ENCODE measurements at regions not wholly inside any gene's neighbourhood (a gene's known extent, or its start where the extent isn't known, plus 50 kb on each side); places are given as distances from the start of the nearest gene placed in this dataset.
"Not testable (repeated sequence)": the region's sequence is repeated elsewhere in the genome, so short reads cannot be mapped to it uniquely, and the experiment has no call there.

DNA sequence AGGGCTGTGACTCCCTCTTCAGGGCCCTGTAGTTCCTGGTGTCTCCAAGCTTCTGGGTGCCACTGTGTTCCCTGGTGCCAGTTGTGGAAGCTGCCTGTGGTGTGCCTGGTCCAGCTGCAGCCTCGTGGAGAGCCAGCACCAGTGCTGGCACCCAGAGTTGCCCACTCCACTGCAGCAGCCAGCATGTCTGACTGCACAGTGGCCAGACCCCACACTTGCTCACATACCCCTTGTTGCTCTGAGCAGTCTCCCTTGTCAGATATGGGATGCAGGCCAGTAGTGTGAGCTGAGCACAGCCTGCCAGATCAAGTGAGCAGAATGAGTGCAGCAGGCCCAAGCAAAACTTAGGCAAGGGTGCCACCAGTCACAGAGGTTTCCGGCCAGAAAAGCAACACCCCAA, 108.6 kb downstream of the ZMAT1 start:
- no peak for DNase-seq

DNA sequence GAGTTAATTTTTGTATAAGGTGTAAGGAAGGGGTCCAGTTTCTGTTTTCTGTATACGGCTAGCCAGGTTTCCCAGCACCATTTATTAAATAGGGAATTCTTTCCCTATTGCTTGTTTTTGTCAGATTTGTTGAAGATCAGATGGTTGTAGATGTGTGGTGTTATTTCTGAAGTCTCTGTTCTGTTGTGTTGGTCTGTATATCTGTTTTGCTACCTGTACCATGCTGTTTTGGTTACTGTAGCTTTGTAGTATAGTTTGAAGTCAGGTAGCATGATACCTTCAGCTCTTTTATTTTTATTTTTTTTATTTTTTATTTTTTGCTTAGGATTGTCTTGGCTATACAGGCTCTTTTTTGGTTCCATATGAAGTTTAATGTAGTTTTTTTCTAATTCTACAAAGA, 114.1 kb downstream of the ZMAT1 start:
- DNase-seq: not testable (repeated sequence)

DNA sequence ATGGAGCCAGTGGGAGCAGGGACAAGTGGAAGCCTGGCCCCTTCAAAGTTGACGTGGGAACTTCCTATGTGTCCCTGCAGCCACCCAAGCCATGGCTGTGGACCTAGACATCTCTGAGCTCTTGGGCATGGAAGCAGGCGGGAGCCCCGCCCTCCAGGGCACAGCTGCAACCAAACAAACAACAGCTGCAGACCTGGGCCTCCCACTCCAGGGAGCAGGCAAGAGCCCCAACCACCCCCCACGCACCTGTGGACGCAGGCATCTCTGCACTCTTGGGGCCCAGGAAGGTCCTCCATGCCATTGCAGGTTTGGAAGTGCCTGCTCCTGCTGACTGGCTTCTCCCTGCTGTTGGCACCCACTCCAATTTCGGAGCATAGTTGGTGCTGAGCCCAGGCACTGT, 118.6 kb downstream of the ZMAT1 start:
- no peak for DNase-seq

DNA sequence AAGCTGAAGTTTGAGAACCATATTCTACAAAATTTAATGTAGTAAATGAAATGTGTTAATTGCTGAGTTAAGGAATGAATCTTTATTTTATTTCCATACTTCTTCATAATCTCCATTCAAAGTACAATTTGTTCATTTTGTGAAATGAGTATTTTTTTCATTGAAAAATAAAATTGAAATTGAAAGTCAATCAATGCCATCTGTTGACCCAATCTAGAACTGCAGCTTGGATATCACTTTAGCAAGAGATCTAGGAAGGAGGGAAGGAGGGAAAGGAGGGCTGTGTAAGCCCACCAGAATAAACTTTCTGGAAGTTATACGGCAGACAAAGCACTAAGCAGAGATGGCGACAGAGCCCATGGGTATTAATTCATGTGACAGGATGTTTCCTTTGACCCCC, 128.4 kb downstream of the ZMAT1 start:
- DNase-seq: peak in 1 of 2 donors; percentile 3

DNA sequence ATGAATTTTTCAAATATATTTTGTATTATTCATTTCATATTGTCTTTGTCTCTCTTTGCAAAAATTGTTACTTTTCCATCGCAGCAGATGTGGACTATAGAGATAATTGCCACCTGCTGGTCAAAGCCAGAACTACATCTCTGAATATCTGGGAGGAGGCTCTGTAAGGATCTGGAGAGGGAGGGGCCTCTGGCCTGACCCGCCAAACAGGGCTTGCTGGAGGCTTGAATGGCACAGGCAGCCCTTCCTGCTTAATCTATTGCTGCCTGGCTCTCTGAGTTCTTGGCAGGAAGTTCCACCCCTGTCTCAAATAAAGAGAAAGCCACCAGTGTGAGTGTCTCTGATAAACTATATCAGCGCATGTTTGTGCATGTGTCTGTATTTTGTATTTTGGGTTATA, 132.4 kb downstream of the ZMAT1 start:
- peak; percentile 79 to 97 for DNase-seq

DNA sequence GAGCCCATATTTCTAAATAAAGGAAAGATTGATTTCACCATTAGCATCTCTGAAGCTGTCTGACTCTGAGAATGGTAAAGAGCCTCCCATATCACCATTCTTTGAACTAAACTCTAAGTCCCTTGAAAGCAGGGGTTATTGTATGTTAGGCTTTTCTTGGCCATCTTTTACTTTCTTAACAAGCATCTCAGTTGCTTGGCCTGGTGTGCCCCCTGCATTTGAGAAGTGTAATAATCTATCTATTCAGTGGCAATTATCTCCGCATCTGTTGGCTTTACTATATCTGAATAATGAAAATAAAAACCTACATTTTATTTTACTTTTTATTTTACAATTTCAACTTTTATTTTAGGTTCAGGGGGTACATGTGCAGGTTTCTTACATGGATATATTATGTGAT, 128.3 kb upstream of the ARMCX2 start:
- DNase-seq: no peak

DNA sequence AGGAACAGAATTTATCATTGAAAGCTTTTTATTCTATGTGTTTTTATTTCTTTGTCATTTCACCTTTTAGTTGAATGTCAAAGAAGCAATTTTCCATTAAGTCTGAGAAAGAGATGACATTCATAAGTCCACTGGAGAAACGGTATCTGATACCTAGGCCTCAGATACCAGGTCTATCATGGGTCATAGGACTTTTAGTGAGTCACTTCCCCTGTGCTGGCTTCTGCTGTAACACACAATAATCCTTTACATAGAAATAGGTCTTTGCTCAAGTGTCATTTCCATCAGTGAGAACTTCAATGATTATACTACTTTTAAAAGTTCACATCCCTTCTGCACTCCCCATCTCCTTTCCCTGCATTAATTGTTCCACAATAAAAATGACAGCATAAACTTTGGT, 125.5 kb upstream of the ARMCX2 start:
- DNase-seq: no peak

DNA sequence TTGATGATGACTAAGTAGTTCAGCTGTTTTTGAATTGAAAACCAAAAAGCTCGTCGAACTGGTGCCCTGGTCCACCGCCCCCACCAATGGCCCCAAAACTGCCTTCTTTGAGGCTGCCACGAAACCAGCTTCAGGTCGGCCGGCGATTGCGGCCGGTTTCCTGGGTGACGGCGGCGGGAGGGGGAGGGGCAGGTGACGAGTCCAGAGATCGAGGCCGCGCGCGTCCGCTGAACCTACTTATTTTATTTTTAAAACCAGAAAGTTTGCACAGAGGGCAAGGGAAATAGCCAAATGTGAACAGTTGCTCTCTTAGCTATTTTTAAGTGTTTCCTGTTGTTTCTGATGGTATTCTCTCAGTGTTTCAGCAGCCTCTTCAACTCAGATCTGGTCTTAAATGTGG, 120.8 kb upstream of the ARMCX2 start:
- not testable (repeated sequence) for DNase-seq

DNA sequence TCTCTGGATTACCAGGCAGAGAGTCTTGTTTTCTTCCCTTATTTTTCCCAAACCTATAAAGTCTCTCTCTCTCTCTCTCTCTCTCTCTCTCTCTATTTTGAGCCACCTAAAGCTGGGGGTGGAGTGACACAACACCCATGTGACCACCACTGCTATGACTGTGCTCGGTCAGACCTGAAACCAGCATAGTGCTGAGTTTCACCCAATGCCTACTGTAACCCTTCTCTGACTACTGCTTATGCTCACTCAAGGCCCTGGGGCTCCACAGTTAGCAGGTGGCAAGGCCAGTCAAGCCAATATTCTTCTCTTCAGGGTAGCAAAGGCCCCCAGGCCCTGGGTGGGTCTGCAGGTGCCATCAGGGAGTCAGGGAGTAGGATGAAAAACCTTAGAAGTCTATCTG, 114.7 kb upstream of the ARMCX2 start:
- DNase-seq: no peak

DNA sequence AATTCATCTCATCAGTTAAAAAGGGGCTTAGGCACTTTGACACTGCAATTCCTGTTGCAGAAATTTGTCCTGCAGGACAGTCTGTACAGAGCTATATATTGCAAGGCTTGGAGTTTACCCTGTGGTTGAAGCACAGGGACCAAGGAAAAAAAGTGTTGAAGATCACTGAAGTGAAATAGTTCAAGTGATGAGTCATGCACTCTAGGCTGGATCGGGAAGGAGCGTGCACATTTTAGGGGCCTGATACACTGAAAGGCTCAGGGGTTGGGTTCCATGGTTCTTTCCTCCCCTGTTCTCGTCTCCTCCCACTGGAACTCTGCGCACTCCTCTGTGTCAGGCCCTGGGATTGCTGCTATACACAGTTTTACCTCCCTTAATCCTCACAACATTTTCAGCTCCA, 104.9 kb upstream of the ARMCX2 start:
- DNase-seq: no peak

DNA sequence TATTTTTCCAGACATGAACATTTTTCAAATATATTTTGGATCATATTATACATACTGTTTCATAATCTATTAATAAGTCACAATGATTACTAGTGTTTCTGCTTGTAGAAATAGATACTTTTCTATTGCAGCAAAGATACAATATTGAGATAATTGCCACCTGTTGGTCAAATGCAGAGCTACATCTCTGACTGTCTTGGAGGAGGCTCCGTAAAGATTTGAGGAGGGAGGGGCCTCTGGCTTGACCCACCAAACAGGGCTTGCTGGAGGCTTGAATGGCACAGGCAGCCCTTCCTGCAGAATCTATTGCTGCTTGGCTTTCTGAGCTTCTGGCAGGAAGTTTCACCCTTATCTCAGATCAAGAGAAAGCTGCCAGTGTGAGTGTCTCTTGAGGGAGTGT, 99.3 kb upstream of the ARMCX2 start:
- DNase-seq: peak; percentile 13 to 40

DNA sequence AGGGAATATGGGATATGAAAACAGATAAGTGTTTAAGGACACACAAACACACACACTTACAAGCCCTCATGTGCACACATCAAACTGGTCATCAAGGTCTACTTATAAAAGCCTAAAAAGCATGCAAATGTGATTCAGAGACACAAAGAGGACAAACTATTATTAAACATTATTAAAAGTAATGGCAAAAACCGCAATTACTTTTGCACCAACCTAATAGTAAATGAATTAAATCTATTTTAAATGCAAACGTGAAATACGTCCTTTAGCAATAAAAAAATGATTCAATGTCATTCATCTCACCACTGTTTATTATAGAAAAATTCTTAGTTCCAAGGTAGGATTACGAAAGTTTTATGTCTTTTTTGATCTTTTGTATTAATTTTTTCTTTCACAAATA, 91.1 kb upstream of the ARMCX2 start:
- no peak for DNase-seq

DNA sequence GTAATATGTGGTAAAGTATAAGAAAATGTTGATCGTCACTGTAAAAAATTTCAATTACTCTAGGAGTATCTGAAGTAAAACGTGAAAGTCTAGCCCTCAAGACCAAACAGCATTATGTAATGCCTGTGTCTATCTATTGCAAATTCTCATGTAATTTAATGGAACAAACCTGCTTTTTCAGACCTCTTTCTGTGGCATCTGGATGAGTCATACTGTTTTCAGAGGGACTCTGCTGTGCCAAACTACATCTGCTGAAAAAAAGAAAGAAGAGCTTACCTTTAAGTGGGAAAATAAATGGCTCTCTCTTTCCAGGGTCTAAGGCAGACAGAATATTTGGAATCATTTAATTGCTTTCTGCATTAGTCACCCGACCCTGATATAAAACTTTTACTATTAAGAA, 89.8 kb upstream of the ARMCX2 start:
- DNase-seq: no peak

DNA sequence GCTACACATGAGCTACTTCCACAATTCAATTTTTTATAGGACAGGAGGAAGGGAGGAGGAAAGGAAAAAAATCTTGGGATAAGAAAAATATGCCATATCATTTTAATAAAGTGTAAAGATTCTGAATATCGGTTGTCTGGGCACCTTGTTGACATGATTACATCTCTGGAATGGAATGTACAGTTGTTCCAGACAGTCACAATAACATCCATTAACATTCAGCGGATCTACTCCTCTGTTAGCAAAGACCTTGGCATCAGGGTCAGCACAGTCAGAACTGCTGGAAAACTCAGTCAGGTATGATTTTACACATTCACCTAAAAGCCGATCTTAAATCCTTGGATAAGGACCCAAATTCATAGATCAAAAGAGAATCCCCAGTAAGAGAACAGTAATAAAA, 85.4 kb upstream of the ARMCX2 start:
- DNase-seq: no peak

DNA sequence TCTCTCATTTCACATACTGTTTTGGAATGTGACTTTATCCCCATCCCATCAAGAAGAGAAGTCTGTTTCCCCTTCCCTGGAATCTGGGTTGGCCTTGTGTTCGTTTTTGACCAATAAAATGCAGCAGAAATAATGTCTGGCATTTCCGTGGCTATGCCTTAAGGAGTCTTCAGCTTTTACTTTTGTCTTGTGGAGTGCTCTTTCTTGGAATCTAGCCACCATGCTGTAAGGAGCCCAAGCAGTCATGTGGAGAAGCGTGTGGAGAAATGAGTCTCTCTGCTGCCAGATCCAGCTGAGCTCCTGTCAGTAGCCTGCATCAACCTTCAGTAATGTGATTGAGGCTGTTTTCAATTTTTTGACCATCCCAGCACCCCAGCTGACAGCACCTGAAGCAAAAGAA, 84.4 kb upstream of the ARMCX2 start:
- DNase-seq: no peak

DNA sequence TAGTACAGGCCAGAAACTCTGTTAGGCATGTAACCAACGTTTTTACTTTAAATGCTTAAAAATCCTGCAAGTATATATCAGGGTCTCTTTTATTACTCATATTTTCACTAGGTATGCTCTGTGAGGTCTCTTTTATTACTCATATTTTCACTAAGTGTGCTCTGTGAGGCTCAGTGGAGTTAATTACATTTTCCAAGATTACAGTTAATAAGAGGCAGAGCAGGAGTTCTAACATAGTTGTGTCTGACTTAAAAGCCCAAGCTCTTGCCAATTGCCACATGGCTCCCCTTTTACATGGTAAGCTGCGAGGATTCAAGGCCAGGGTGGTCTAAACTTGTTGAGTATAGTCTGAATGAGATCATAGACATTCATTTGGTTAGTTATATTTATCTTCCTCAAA, 81.0 kb upstream of the ARMCX2 start:
- no peak for DNase-seq

DNA sequence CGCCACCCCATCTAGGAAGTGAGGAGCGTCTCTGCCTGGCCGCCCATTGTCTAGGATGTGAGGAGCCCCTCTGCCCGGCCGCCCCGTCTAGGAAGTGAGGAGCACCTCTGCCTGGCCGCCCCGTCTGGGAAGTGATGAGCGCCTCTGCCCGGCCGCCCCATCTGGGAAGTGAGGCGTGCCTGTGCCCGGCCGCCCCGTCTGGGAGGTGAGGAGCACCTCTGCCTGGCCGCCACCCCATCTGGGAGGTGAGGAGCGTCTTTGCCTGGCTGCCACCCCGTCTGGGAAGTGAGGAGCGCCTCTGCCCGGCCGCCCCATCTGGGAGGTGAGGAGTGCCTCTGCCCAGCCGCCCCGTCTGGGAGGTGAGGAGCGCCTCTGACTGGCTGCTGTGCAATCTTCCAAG, 79.2 kb upstream of the ARMCX2 start:
- not testable (repeated sequence) for DNase-seq

DNA sequence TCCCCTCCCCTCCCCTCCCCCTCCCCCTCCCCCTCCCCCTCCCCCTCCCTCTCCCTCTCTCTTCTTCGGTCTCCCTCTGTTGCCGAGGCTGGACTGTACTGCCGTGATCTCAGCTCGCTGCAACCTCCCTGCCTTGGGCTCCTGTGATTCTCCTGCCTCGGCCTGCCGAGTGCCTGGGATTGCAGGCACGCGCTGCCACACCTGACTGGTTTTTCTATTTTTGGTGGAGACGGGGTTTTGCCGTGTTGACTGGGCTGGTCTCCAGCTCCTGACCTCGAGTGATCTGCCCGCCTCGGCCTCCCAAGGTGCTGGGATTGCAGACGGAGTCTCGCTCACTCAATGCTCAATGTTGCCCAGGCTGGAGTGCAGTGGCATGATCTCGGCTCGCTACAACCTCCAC, 78.8 kb upstream of the ARMCX2 start:
- not testable (repeated sequence) for DNase-seq

DNA sequence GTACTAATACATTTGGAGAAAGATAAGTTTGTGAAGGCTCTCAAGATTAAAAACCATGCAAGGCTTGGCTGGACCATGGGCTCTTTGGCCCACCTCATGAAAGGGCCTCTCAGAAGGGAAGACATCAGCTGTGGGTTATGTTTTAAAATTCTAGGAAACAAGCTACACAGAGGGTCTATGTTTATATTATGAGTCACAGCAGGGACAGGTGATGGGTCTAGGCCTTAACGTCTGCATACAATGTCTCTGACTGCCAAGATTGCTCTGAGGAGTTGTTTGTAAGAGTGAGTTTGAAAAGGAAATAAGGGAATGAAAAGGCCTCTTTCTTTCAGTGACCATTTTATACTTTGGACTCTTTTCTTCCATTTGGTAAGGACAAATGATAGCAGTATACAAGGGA, 77.0 kb upstream of the ARMCX2 start:
- no peak for DNase-seq

DNA sequence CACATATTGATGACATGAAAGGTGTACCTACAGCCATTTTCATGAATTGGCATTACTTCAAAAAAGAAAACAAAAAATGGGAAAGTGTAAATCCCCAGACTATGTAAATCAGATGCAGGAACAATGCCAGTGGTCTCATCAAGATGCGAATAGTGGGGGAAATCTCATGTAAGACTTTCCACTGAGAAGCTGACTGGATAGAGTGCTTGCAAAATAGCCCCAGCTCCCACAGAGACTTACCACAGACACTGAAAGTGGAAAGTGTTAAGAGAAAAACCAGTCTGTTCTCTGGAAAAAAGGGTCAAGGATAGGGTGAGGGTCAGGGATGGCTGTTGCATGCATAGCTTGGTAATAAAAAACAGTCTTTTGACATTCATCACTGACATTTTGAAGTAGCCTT, 73.2 kb upstream of the ARMCX2 start:
- DNase-seq: no peak

DNA sequence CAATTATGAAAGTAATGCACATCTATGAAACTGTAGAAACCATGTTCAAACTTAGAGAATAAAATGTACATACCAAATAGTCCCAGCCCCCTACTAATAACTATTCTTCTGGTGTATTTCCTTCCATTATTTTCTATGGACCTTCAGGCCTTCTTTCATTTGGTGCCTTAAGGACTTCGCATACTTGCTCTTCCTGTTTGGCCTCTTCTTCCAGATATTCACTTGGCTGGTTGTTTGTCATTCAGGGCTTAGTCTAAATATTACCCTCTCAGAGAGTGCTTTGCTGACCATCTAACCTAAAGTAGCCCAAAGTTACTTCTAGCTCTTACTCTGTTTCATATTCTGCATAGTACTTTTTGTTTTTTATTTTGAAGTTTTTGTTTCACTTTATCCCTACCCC, 70.3 kb upstream of the ARMCX2 start:
- no peak for DNase-seq
